Muscle layer of colon (tissue), 2 donors: ENCODE measurements at regions not wholly inside any gene's neighbourhood (a gene's known extent, or its start where the extent isn't known, plus 50 kb on each side); places are given as distances from the start of the nearest gene placed in this dataset.
"Not testable (repeated sequence)": the region's sequence is repeated elsewhere in the genome, so short reads cannot be mapped to it uniquely, and the experiment has no call there.

Source experiments
- H3K27ac ChIP-seq: one replicate; pipeline ENCODE4 v1.7.0; 2013; ENCODE audit warnings: low read depth, mild to moderate bottlenecking, low read length, moderate library complexity
- H3K27me3 ChIP-seq, 2 donors: one replicate each; pipeline ENCODE4 v1.7.0; 2013; ENCODE audit warnings: low read length in 2 of 2, mild to moderate bottlenecking in 2 of 2; ENCODE audit not compliant: insufficient read depth in 2 of 2, control insufficient read depth in 1 of 2
- H3K36me3 ChIP-seq: one replicate; pipeline ENCODE4 v1.7.0; 2013; ENCODE audit warnings: mild to moderate bottlenecking, low read length; ENCODE audit not compliant: insufficient read depth
- H3K4me1 ChIP-seq: one replicate; pipeline ENCODE4 v1.7.0; 2013; ENCODE audit warnings: mild to moderate bottlenecking, low read length; ENCODE audit not compliant: insufficient read depth
- H3K4me3 ChIP-seq, 2 donors: one replicate each; pipeline ENCODE4 v1.7.0; 2013; ENCODE audit warnings: low read length in 2 of 2, low read depth in 1 of 2, mild to moderate bottlenecking in 1 of 2, moderate library complexity in 1 of 2
- H3K9ac ChIP-seq: one replicate; pipeline ENCODE4 v1.7.0; 2013; ENCODE audit warnings: low read length
- H3K9me3 ChIP-seq: one replicate; pipeline ENCODE4 v1.7.0; 2013; ENCODE audit warnings: mild to moderate bottlenecking, low read length
- donor health status: abdominal sarcoma.
- donor health status: Adenocarcinoma of cecum.

DNA sequence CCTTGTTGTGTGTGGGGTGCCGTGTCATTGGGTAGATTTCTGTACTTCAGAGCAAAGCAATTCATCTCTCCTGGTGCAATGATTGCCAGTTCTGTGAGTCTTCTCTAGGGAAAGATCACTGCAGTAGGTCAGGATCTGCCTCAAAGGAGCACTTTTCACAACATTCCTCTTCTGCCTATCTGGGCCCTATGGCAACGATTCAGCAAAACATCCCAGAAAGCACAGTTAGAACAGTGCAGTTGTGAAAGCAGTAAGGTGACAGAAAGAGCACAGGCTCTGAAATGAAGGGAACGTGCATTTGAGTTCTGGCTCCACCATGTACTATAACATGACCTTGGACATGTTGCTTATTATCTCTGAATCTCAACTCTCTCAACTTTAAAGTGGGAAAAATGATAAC lies 178.5 kb upstream of the N4BP1 start:
- Histone ChIP-seq H3K4me1 (no peaks in the 10 kb centered on the region), H3K9me3 (no peaks in the 10 kb centered on the region), H3K27ac (no peak overlapping the region), H3K4me3 (no peak overlapping the region), H3K36me3 (no peaks in the 10 kb centered on the region), H3K9ac (no peak overlapping the region), H3K27me3 (no peaks in the 10 kb centered on the region)

DNA sequence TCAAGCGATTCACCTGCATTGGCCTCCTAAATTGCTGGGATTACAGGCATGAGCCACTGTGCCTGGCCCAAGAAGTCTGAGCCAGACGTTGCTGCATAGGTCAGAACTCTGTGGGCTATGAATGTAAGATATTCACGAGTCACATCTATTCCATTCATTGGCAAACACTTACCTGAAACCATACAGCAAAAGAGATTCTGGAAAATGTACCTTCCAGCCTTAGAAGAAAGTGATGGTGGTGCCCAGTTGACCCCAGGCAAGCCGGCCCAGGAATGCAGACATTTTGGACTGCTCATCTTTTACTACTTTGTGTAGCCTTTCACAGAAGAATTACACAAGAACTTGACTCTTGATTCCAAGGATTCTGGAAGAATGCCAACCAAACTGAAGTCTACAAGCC lies 135.6 kb upstream of the N4BP1 start:
- Histone ChIP-seq H3K4me3 (no peak overlapping the region), H3K9ac (no peak overlapping the region), H3K27me3 (no peaks in the 10 kb centered on the region), H3K36me3 (no peaks in the 10 kb centered on the region), H3K9me3 (no peaks in the 10 kb centered on the region), H3K27ac (no peak overlapping the region), H3K4me1 (no peaks in the 10 kb centered on the region)

DNA sequence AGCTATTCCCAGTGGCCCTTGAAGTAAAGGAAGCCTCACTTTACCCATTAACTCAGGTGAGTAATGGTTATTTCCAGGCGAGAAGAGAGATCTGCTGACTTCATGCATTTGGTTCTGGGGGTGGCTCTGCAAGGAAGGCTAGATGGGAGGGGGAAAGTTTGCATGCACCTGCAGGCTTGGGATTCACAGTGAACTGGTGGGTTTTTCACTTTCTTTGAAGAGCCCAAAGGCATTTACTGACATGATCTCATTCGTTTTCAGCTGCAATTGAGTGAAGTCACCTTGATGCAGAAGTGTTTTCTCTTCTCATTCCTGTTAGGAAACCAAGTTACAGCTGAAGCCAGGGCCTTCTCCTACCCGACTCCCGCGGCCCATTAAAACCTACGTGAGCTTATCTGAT lies 131.0 kb upstream of the N4BP1 start:
- Histone ChIP-seq H3K36me3 (no peaks in the 10 kb centered on the region), H3K9ac (no peak overlapping the region), H3K4me1 (no peaks in the 10 kb centered on the region), H3K4me3 (no peak overlapping the region), H3K9me3 (no peaks in the 10 kb centered on the region), H3K27me3 (no peaks in the 10 kb centered on the region), H3K27ac (no peak overlapping the region)

DNA sequence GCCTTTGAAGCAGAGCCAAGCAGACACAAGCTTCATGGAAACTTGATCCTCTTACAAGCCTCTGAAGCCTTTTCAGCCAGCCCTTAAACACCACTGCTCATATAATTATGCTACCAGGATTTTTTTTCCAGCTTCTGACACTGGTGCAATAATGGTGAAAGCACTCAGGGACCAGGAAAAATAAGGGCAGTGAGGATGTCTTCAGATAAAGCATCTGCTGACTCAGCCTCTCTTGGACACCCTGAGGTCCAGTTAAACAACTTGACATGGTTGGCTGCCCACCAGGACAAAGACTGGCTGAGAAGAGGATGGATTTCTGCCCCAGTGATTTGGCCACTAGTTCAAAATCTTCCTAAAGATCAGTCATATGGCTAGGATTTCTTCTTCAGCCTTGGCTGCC lies 124.2 kb upstream of the N4BP1 start:
- no peaks in the 10 kb centered on the region for H3K9me3 ChIP-seq

DNA sequence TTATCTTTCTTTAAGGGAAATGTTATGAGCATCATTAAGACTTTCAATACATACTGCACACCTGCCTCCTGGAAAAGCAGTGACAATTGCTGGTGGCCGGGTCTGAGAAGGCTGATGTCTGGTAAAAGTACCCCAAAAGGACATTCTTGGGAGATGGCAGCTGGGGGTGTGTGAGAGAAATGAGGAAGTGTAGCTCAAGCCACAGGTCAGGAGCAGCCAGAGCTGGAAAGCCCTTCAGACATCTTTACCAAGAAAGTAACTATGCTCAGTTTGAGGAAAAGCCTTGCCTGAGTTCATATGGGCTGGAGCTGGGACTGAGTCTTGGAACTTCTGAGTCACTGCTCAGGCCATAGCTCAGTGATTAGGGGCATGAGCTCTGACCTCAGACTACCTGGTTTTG lies 94.7 kb upstream of the N4BP1 start:
- H3K27ac ChIP-seq: no peak overlapping the region
- H3K36me3 ChIP-seq: no peaks in the 10 kb centered on the region
- no peak overlapping the region for H3K4me3 ChIP-seq
- no peaks in the 10 kb centered on the region for H3K27me3 ChIP-seq
- no peaks in the 10 kb centered on the region for H3K9me3 ChIP-seq
- no peaks in the 10 kb centered on the region for H3K4me1 ChIP-seq
- H3K9ac ChIP-seq: no peak overlapping the region

More for the DNA sequence above, 124.2 kb upstream of the N4BP1 start:
- Histone ChIP-seq H3K27me3 (no peaks in the 10 kb centered on the region), H3K27ac (no peak overlapping the region), H3K36me3 (no peaks in the 10 kb centered on the region), H3K9ac (no peak overlapping the region), H3K4me1 (no peaks in the 10 kb centered on the region), H3K4me3 (no peak overlapping the region)

DNA sequence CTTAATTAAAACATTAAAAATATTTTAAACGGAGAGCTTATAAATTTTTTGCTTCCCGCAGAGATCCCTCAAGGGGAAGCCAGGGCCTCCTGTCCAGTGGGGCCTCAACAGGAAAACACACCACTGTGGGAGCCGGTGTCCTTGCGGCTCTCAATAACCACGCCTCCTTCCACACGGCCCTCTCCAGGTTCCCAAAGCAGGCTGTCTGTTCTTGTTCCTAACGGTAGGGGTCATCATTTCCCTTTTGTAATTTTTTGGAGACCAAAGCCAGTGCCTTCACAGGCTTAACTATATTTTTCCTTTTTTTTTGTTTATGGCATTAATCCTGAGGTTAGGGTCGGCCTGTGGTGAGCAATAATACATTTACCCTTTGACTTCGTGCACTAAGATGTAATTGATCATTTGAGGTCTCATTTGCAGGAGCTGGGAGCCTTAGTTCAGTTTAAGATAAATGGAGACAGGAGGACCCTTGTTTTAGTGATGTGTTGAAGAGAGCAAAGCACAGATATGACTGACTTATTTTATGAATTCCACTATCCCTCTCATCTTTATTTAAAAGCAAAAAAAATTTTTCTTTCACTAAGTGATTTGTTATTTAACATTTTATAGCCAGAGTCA lies 77.5 kb upstream of the N4BP1 start:
- H3K9ac ChIP-seq: no peak overlapping the region
- H3K27me3 ChIP-seq: no peaks in the 10 kb centered on the region
- H3K4me3 ChIP-seq: no peak overlapping the region
- no peaks in the 10 kb centered on the region for H3K4me1 ChIP-seq
- no peaks in the 10 kb centered on the region for H3K36me3 ChIP-seq
- H3K9me3 ChIP-seq: no peaks in the 10 kb centered on the region
- H3K27ac ChIP-seq: no peak overlapping the region

DNA sequence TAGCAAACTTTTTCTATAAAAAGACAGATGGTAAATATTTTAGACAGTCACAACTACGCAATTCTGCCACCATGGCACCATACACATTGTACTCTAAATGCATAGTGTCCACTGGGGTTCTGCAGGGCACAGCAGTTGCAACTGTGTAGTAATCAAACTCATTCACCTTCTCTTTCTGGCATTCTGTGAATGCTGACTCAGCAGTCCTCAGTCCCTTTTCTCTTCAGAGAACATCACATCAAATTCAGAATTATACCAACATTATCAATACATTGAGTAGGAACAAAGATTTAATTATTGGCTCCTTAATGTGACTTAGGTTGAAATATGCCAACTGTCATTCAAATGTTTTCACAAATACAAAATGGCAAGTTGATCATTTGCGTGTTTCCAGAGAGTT lies 74.2 kb upstream of the N4BP1 start:
- Histone ChIP-seq H3K27ac (no peak overlapping the region), H3K36me3 (no peaks in the 10 kb centered on the region), H3K4me3 (no peak overlapping the region), H3K9me3 (no peaks in the 10 kb centered on the region), H3K9ac (no peak overlapping the region), H3K27me3 (no peaks in the 10 kb centered on the region), H3K4me1 (no peaks in the 10 kb centered on the region)

DNA sequence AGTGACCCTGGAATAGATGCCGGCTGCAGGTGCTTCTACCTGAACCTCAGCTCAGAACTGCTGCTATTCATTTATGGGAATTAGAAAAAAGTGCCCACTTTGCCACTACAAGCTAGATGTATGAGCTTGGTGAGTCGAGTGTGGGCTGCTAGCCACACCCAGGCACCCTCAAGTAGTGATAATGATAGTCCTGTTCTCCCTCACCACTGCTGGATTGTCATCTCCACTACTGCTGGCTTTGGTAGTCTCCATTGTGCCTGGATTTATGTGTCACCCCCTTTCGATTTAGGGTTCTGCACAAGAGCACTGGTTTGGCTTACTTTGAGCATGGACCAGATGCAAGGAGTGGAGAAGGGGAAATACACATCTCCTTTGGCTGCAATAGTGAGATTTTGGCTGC lies 73.0 kb upstream of the N4BP1 start:
- Histone ChIP-seq H3K4me1 (no peaks in the 10 kb centered on the region), H3K36me3 (no peaks in the 10 kb centered on the region), H3K9me3 (no peaks in the 10 kb centered on the region), H3K4me3 (no peak overlapping the region), H3K27me3 (no peaks in the 10 kb centered on the region), H3K9ac (no peak overlapping the region), H3K27ac (no peak overlapping the region)

DNA sequence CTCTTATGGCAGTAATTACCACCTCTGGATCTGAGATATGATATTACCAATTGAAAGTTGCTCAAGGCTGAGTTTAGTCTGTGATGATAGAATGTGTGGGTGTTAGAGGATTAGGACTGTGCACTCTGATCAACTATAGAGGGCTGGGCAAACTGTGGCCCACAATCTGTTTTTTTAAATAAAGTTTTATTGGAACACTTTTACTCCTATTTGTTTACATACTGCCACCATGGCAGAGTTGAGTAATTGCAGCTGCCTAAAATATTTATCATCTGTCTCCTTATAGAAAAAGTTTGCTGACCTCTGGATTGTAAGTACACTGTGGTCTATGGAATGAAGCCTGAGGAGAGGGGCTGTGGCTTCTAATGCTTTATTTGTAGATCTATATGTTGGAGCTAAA lies 71.5 kb upstream of the N4BP1 start:
- H3K27me3 ChIP-seq: no peaks in the 10 kb centered on the region

DNA sequence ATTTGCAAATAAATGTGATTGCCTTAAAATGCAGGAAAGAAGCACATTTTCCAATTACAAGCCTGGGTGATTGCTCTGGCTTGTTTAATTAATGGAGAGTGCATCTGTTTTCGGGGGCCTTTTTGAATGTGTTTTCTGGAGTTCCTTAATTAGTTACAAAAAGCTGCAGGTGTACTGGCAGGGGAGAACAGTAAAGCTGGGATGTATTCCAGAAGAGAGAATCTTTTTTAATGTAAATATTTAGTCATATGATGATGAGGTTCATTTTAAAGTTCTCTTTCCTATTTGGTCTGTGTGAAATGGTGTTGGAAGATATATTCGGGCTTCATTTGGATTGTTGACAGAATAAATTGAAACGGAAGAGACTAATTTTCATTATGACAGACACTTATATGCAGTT lies 70.9 kb upstream of the N4BP1 start:
- no peak overlapping the region for H3K27ac ChIP-seq
- H3K9ac ChIP-seq: no peak overlapping the region
- H3K9me3 ChIP-seq: no peaks in the 10 kb centered on the region
- H3K4me1 ChIP-seq: no peaks in the 10 kb centered on the region
- no peaks in the 10 kb centered on the region for H3K27me3 ChIP-seq
- H3K36me3 ChIP-seq: no peaks in the 10 kb centered on the region
- no peak overlapping the region for H3K4me3 ChIP-seq

More for the DNA sequence above, 71.5 kb upstream of the N4BP1 start:
- H3K4me1 ChIP-seq: no peaks in the 10 kb centered on the region
- no peak overlapping the region for H3K27ac ChIP-seq
- H3K36me3 ChIP-seq: no peaks in the 10 kb centered on the region
- no peak overlapping the region for H3K9ac ChIP-seq
- no peak overlapping the region for H3K4me3 ChIP-seq
- H3K9me3 ChIP-seq: no peaks in the 10 kb centered on the region

DNA sequence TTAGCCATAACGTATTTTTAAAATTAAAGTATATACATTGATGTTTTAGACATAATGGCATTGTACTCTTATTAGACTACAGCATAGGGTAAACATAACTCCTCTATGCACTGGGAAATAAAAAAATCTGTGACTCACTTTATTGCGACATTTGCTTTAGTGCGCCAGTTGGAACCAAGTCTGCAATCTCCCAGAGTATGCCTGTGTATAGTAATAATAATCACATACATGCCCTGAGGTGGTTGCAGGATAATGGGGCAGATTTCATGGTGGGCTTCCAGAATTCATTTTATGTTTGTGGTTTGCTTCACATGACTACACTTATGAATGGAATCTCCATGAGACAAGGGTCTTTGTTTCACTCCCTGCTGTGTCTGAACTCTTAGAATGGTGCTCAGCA lies 66.9 kb upstream of the N4BP1 start:
- no peaks in the 10 kb centered on the region for H3K9me3 ChIP-seq
- H3K4me3 ChIP-seq: no peak overlapping the region
- no peak overlapping the region for H3K9ac ChIP-seq
- no peaks in the 10 kb centered on the region for H3K4me1 ChIP-seq
- H3K36me3 ChIP-seq: no peaks in the 10 kb centered on the region
- no peak overlapping the region for H3K27ac ChIP-seq
- H3K27me3 ChIP-seq: no peaks in the 10 kb centered on the region

DNA sequence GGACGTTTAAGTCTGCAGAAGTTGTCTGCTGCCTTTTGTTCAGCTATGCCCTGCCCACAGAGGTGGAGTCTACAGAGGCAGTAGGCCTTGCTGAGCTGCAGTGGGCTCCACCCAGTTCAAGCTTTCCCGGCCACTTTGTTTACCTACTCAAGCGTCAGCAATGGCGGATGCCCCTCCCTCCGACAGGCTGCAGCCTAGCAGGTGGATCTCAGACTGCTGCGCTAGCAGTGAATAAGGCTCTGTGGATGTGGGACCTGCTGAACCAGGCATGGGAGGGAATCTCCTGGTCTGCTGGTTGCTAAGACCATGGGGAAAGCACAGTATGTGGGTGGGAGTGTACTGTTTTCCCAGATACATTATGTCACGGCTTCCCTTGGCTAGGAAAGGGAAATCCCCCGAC lies 58.2 kb upstream of the N4BP1 start:
- not testable (repeated sequence) for H3K36me3 ChIP-seq, H3K27me3 ChIP-seq, H3K27ac ChIP-seq, H3K9me3 ChIP-seq, H3K4me1 ChIP-seq, H3K9ac ChIP-seq, H3K4me3 ChIP-seq
